CMK (cell line): ENCODE measurements at regions not wholly inside any gene's neighbourhood (a gene's known extent, or its start where the extent isn't known, plus 50 kb on each side); places are given as distances from the start of the nearest gene placed in this dataset.
"Not testable (repeated sequence)": the region's sequence is repeated elsewhere in the genome, so short reads cannot be mapped to it uniquely, and the experiment has no call there.

ENCODE experiments used
- DNase-seq: peaks from one replicate; pipeline ENCODE4 v3.0.0-alpha.2; 2010; ENCODE audit warnings: low read depth

DNA sequence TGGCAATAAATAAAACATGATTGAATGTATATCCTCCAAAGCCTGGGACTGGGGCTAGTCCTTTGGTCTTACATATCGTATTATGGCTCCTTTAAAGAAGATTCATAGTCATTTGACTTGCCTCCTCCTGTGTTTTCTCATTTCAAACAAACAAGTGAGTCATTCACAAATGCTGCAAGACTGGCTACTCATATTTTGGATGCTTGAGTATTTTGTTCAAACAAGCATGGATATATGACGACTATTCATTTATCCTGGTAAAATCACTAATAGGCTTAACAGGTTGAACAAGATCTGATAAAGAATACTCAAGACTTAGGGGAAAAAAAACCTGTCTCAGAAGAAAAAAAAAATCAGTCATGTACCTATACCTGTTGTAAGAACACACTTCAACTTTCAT, 111.1 kb upstream of the CCDC28A start:
- no peak for DNase-seq

DNA sequence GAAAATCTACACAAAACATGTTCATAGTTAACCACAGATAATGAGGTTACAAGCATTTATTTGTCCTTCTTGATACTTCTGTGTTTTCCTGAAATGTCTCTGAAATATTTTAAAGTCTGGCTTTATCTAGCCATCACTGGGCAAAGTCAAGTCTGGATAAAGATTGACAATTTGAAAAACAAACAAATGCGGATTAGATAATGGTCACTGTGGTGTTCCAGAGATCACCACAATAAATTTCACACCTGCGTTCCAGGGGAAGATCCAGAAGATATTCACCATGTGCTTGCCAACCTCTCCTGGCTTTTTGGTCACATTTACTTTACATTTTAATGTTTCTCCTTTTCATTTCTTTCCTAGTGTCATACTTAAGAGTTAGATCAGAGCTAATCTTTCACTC, 109.7 kb upstream of the CCDC28A start:
- no peak for DNase-seq

DNA sequence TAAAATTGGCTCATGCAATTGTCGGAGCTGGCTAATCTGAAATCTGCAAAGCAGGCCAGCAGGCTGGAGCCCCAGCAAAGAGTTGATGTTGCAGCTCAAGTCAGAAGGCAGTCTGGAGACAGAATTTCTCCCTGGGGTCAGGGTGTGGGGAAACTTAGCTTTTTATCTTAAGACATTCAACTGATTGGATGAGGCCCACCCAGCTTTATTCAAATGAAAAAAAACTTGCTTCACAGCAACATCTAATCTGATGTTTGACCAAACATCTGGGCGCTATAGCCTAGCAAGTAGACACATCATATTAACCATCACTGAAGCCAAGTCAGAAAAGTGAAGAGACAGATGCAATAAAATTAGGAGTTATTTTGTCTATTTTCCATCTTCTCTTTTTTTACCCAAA, 108.8 kb upstream of the CCDC28A start:
- no peak for DNase-seq

DNA sequence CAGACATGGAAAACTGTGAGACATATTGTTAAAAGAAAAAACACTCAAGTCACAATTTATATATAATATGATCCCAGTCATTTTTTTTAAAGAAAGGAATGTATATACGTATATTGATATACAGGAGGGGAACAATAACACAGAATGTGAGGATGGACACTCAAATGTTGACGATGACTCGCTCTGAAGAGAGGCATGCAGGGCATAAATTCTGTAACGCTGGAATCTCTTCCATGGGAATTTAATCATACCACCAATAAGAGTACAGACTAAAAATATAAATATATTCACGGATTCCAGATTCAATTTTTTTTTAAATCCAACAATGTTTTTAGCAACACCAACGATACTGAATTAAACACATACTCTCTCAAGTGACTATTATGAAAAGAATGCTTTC, 106.9 kb upstream of the CCDC28A start:
- no peak for DNase-seq

DNA sequence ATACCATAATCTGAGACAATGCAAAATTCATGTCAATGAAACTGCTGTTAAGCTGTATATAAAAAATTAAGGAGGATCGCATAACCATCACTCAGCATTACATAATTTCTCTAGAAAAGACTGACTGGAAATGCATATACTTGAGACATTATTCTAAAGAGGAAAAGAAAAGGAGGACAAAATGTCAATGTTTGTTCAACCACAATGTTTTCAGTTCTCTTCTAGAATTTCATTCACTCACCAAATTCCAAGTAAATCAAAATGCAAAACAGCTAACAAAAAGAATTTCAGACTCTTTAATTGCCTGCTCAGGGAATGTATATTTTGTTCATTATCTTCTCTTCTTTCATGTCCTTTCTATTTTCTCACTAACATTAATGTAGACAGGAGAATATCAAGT, 106.2 kb upstream of the CCDC28A start:
- no peak for DNase-seq

DNA sequence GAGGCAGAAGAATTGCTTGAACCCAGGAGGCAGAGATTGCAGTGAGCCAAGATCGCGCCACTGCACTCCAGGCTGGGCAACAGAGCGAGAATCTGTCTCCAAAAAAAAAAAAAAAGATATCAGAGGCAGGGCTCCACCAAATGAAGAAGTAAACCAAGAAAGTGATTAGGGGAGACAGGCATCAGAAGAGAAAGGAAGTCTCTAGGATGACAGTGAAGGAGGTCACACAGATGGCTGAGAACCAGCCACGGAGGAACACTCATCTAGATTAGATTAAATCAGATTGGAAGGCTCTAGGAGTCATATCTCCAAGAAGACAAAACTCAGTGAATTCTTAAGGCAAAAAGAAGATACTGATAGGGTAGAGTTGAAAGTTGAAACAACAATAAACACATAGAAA, 102.2 kb upstream of the CCDC28A start:
- DNase-seq: no peak

DNA sequence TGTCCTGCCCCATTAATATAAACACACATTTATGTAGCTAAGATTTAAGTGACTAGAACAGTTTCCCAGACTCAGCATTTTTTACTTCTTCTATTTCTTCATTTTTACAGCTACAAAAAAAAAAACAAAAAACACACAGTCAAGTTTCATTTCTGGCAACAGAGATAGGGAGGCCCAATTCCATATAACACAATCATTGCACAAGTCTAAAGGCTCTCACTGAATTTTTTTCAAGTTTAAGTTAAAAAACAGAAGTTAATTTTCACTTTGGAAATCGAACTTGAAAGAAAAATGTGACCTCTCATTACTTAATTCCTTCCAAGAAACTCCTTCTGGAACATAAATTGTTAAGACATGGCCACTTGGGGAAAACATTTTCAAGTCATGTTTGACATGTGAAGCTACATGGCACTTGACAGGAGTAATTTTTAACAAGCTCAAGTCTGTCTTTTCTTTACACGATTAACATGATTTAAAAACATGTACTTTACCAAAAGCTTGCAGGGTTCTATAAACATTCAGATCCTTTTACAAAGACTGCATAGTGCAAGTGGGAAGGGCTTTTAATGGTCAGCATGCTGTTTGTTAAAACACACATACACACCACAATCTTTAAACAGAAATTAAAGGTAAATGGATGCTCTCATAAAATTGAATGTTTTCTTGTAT, 100.1 kb upstream of the CCDC28A start:
- no peak for DNase-seq

DNA sequence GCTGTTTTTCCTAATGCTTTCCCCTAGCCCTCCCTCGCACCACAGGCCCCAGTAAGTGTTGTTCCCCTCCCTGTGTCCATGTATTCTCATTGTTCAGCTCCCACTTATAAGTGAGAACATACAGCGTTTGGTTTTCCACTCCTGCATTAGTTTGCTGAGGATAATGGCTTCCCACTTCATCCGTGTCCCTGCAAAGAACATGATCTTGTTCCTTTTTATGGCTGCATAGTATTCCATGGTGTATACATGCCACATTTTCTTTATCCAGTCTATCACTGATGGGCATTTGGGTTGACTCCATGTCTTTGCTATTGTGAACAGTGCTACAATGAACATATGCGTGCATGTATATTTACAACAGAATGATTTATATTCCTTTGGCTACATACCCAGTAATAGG, 99.1 kb upstream of the CCDC28A start:
- not testable (repeated sequence) for DNase-seq

DNA sequence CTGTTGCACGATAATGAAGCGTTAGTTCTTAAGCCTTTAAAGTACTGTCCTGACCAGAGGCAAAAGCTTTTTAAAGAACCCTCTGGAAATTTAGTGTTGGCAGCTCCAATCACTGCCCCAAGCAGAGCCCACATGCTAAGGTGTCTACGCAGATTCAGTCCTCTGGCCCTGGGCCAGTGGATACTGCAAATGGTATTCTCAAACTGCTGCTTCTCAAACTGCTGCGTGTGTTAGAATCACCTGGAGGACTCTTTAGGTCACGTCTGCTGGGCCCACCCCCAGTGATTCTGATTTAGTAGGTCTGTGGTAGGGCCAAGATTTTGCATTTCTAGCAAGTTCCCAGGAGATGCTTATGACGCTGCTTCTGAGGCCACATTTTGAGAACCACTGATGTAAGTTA, 96.0 kb upstream of the CCDC28A start:
- DNase-seq: no peak

DNA sequence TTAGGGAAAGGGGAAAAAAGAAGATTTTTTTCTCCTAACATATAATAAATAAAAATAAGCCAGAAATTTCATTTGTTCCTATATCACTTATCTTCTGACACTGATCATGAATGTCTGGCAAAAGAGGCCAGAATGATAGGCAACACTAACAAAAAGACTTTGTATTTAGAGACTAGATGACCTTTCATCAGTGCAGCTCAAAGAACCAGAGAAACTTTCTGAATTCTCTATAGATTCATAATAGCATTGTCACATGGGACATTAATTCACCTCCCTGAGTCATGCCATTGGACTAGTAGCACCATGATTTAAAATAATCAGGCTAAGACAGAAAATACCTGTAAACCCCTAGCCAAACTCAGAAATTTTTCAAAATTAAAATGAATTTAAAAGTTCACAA, 95.4 kb upstream of the CCDC28A start:
- no peak for DNase-seq

DNA sequence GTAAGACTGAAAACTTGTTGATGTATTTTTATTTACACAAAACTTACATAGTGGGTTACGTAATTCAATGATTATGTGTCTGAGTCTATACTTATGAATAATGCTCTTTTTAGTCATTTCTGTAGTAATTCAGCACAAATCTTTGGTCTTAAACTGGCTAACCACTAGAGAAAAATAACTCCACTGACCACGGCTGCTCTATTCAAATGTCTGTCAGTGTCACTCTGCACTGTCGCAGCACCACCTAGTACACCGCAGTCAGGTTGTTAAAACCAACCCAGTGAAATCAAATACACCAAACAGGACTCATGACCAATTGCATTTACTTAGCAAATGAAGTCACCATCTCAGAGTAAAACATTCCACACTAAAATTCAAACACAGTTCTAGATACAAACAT, 93.5 kb upstream of the CCDC28A start:
- no peak for DNase-seq

DNA sequence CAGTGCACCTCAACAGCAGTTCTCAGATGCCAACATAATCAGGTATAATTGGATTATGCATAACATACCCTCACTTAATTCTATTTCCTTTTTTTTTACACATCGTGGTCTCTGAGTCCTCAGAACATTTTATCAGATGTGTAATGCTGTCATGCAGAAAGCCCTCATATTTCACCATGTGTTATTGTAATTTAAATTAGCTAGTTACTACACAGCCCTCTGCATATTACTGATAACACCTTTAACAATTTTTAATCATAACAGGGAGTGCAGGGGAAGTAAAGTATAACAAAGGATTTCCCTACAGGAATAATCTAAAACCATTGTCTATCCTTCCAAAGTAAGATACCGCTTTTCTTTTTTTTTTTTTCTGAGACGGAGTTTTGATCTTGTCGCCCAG, 91.9 kb upstream of the CCDC28A start:
- no peak for DNase-seq

DNA sequence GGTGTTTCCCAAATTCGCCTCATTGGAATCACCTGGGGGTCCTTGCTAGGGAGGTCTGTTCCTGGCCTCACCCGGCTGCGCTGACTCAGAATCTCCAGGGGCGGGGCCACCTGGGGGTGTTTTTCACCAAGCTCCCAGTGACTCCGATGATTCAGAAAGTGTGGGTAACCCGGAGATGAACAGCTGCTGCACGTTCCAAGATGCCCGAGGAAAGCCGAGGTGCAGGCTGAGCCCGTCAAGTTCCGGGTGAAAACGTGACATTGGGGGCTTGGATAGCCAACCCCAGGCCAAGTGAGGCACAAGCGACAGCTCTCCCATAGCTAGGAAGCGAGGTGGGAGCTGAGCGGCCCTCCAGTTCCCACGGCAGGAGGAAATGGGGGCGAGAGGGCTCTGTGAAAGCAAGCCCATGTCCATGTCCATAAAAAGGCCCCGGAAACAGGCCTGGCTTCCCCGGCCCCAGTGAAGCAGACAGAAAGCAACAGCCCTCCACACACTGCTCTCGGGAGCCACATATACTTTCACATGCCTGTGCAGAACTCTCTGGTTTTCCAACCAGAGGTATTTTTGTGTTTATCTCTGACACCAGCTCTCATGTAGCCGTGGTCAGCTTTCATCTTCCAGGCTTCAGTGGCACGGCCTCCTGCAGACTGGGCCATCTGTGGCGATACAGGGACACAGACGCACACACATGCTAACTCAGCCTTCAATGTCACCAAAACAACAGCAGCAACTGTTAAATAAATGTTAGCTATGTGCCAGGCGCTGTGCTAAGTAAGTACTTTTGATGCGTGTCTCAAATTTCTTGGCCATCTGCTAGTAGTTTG, 90.7 kb upstream of the CCDC28A start:
- no peak for DNase-seq

DNA sequence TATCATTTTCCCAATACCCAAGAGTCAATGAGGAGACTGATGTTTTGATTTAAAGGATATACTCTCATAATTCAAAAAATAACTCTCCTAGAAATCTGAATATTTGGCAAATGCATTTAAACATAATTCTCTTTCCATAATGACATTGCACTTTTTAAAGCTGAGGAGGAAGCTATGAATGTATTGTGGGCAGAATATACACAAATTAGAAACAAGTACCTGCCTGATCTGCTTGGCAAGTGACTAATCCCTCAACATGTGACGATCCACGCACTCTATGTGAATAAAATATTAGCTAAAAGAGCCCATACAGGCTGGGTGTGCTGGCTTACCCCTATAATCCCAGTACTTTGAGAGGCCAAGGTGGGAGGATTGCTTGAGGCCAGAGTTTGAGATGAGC, 88.3 kb upstream of the CCDC28A start:
- no peak for DNase-seq

DNA sequence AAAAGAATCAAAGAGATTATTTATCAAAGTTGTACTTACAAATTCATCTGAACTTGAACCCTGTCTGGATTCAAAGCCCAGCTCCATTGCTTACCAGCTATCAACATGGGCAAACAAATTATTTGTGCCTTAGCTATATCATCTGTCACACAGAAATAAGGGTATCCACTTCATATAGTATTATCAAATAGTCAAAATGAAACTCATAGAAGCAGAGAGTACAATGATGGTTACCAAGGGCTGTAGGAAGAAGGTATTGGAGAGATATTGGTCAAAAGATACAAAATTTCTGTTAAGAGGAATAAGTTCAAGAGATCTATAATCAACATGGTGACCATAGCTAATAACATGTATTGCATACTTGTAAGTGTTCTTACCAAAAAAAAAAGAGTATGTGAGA, 87.8 kb upstream of the CCDC28A start:
- no peak for DNase-seq

DNA sequence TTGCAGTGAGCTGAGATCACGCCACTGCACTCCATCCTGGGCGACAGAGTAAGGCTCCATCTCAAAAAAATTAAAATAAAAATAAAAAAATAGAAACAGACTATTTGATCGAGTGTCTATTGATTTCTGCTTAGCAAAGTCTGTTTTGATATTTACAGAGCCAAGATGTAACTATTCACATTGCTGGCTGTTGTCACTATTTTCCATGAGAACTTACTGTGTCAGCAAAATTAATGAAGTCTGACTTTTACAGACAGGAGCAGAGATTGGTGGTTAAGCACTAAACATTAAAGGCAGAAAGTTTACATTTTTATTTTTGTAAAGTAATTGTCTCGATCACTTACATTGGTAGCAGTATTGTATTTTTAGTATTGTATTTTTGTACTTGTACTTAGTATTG, 85.0 kb upstream of the CCDC28A start:
- DNase-seq: no peak

DNA sequence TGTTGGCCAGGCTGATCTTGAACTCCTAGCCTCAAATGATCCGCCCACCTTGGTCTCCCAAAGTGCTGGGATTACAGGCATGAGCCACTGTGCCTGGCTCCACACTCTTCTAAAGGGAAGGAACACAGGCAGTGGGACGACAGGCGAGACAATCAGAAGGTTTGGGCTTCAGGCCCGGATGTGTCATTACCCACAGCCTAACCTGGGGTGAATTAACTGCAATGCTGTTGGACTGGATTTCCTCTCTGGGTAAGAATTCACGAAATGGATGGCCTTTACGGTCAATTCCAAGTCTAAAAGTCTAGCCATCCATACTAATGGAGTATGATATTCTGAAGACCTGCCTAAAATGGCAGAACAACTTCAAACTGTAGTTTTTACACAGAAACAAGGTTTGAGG, 83.7 kb upstream of the CCDC28A start:
- DNase-seq: no peak

DNA sequence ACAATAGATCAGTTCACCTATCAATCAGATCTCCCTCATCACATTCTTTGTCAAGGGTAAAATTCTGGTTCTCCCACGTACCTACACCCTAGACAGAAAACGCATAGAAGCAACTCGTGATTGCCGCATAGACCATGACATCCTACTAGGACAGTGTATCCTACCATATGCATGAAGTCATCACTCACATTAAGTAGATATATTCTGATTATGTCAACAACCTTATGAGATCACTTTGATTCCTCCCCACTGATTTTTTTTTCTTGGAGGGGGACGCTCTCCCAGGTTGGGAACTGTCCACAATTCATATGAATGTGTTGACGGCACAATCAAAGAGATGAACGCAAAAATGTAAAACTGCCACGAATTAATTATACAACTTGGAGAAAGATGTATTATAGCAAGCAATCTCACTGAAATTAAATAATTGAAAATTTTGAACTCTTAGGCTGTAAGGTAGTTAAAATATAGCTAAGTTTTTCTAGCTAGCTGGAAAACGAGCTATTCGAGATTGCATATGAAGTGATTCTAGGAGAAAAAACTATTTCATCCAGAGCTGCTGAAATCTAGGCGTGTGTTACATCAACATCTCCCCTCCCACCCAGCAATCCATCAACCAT, 82.5 kb upstream of the CCDC28A start:
- no peak for DNase-seq

DNA sequence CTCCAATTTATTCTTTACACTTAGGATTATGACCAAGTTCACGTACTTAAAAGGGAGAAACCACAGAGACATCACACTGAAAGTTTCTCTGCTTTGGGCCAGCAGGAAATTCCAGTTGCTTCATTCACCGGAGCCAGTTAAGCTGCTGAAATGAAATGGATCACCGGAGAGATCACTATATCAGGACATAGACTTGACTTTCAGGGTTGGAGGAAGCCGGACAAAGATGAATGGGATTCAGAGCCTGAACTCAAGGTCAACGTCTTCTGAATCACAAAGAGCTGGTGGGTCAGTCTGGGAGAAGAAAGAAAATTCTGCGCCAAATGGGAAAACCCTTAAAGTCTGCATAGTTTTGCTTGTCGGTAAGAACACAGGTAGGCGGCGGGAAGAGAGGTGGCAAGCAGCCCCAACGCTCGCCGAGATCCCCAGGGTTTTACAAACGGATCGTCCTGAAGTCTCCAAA, 81.9 kb upstream of the CCDC28A start:
- DNase-seq: no peak

DNA sequence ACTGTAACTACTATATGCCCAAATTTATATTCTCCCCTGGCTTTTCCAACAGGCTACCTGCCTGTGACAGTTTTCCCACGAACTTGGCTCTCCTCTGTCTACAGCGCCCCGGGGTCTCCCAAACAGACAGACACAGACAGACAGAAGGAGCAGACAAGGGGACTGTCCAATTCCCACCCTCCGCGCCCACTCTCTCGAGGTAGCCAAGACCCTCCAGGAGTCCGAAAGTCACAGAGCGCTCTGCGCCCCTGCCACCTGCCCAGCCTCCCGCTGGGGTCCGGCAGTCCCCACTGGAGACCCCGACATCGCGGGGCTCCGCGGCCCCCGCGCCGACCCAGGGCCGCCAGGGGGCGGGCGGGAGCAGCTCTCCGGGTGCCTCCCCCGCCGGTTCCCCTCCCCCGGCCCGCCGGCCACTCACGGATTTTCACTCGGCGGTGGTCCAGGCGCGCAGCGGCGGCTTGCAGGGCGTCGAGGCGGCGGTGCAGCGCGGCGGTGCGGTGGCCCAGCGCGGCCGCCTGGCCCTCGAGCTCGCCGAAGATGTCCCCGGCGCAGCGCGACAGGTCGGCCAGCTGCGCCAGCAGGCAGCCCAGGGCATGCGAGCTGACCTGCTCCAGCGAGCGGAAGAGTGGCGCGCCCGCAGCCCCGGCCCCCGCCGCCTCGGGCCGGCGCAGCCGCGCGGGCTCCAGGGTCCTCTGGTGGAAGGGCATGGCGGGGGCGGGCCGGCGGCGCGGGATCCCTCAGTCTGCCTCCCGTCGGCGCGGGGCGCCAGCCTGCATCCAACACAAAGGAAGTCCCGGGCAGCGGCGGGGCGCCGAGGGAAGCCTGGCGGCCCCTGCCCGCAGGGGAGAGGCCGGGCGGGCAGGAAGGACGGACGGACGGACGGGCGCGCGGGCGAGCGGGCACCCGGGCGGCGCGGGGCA, 81.3 kb upstream of the CCDC28A start:
- no peak for DNase-seq

DNA sequence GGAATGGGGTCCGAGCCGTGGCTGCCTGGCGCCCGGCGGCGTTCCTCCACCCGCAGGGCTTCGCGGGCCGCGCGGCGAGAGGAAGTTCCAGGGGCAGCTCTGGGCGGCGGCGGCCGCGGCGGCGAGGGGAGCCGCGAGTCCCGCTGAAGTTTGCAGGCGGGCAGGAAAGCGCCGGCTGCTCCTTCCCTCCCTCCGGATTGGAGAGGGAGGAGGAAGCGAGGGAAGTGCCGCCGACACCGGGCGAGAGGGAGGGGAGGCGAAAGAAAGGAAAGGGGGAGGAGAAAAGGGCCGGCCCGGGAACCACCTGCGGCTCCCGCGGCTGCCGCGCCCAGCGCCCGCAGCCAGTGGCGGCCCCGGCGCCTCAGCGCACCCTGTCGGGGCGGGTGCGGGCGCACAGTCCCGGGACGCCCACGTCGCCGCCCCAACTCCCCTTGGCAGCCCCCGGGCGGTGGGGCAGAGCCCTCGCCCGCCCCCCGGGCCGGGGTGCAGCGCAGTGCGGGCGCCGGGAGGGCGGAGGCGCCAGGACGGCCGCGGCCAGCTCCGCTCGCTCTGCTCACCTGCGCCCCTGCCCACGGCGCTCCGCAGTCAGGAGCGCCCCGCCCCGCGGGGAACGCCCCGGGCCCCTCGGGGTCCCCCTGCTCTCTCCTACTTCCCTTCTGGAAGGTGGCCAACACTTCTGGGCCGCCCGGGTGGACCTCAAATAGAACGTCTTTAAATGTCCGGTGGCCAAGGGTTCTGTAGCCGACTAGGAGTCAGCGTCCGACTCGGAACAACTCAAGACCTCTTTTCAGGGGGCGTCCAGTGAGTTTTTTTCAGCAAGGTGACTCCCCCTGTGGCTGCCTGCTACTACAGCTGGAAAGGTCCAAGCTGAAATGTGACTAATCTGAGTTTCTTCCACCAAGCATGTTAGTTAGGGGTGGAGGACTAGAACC, 80.3 kb upstream of the CCDC28A start:
- DNase-seq: no peak
